ENCODE measurements at regions not wholly inside any gene's neighbourhood (a gene's known extent, or its start where the extent isn't known, plus 50 kb on each side); places are given as distances from the start of the nearest gene placed in this dataset.

DNA sequence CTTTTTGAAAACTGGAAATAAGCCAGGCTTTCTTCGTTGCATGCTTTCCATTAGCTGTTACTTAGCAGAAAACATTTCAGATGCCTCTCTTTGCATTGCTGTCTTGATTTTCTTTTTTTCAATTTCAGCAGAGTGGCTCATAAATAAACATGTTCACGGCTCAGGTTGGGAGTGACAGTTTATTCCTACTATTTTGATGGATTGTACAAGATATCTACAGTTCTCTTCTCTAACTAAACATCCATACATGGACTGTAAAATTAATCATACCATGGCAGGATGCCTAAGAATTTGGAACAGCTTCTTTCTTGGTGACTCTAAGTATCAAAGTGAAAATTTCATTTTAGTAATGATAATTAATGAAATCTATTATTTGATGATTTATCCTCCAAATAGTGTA, 130.5 kb upstream of the EPHA7 start:
- Histone ChIP-seq H3K4me2 (no peak overlapping the region), H3K79me2 (ENCODE audit: insufficient read depth) (no peaks in the 10 kb centered on the region), H3K4me3 (ENCODE audit: low read depth in 2 of 2, low read length in 1 of 2) (no peak overlapping the region), H3F3A (replicated peaks; ENCODE audit: insufficient read depth) (no peaks in the 10 kb centered on the region), H3K9me2 (no peaks in the 10 kb centered on the region), H3K9ac (no peak overlapping the region), H3K27ac (ENCODE audit: low read depth in 2 of 2, low read length in 1 of 2) (no peak overlapping the region), H3K36me3 (replicated peaks in 1 of 2; ENCODE audit: control insufficient read depth in 1 of 2, insufficient read depth in 2 of 2, low read length in 1 of 2) (no peaks in the 10 kb centered on the region), H3K4me1 (ENCODE audit: control insufficient read depth in 1 of 2, insufficient read depth in 2 of 2, low read depth in 1 of 2, low read length in 1 of 2) (no peaks in the 10 kb centered on the region), H2AFZ (ENCODE audit: low read depth) (no peak overlapping the region), H4K20me1 (ENCODE audit: insufficient read depth) (no peaks in the 10 kb centered on the region), H3K9me3 (no peaks in the 10 kb centered on the region), H3K27me3 (ENCODE audit: insufficient read depth) (no peaks in the 10 kb centered on the region)
- TF ChIP-seq, protein P1, sequence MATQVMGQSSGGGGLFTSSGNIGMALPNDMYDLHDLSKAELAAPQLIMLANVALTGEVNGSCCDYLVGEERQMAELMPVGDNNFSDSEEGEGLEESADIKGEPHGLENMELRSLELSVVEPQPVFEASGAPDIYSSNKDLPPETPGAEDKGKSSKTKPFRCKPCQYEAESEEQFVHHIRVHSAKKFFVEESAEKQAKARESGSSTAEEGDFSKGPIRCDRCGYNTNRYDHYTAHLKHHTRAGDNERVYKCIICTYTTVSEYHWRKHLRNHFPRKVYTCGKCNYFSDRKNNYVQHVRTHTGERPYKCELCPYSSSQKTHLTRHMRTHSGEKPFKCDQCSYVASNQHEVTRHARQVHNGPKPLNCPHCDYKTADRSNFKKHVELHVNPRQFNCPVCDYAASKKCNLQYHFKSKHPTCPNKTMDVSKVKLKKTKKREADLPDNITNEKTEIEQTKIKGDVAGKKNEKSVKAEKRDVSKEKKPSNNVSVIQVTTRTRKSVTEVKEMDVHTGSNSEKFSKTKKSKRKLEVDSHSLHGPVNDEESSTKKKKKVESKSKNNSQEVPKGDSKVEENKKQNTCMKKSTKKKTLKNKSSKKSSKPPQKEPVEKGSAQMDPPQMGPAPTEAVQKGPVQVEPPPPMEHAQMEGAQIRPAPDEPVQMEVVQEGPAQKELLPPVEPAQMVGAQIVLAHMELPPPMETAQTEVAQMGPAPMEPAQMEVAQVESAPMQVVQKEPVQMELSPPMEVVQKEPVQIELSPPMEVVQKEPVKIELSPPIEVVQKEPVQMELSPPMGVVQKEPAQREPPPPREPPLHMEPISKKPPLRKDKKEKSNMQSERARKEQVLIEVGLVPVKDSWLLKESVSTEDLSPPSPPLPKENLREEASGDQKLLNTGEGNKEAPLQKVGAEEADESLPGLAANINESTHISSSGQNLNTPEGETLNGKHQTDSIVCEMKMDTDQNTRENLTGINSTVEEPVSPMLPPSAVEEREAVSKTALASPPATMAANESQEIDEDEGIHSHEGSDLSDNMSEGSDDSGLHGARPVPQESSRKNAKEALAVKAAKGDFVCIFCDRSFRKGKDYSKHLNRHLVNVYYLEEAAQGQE (IDR thresholded peaks at IDR 0.05; ENCODE audit: low read depth, low read length), result no peak
- no peak for TF ChIP-seq CHD2 (IDR thresholded peaks at IDR 0.05; ENCODE audit: low read length, partially characterized antibody)
- no peak for TF ChIP-seq MXI1 (IDR thresholded peaks at IDR 0.05; ENCODE audit: low read depth, low read length)
- no peak for TF ChIP-seq FOSL2 (IDR thresholded peaks at IDR 0.05; ENCODE audit: borderline replicate concordance, low read depth)
- WGBS (ENCODE audit: low lambda C conversion rate), result 11% methylated on average over 2 of the region's 2 CpGs
- ChIA-PET POLR2A (no interaction called here), CTCF (no interaction called here)
- DNase-seq, result no peak

DNA sequence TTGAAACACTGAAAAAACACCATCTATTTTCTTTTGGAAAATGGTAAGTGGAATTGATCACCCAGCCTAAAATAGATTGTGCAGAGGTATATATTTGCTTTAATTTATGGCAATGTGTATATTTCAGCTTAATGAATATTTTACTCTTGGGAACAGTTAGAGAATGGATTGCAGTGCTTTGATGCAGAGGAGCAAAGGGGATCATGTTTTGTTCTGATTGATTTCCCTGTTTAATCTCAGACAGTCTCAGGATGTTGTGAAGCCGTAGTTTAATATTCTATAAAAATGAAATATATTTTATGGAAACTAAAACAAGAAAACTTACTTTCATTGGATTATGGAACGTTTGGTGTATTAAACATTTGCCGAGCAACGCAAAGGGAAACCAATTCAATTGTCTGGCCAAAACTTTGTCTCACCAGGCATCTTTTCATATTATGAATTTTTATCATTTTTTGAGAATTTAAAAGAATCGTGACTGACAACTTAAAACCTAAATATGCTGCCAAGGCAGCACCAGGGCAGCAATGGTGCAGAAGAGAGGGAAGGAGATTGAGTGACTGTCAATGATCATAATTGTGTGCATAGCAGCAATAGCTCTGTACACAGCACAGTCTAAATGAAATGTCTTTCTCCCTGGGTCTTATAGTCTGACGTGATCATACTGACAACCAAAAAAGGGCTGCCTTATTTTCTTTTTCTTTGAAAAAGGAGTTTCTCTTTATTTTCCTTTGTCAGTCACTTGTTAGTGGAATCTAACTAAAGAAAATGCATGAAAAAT, 105.5 kb upstream of the EPHA7 start:
- H3K4me1 ChIP-seq (ENCODE audit: control insufficient read depth in 1 of 2, insufficient read depth in 2 of 2, low read depth in 1 of 2, low read length in 1 of 2), result no peaks in the 10 kb centered on the region
- ChIA-PET POLR2A (no interaction called here), CTCF (no interaction called here)
- H3K36me3 ChIP-seq (replicated peaks in 1 of 2; ENCODE audit: control insufficient read depth in 1 of 2, insufficient read depth in 2 of 2, low read length in 1 of 2), result no peaks in the 10 kb centered on the region
- H3F3A ChIP-seq (replicated peaks; ENCODE audit: insufficient read depth), result no peaks in the 10 kb centered on the region
- H2AFZ ChIP-seq (ENCODE audit: low read depth), result no peak overlapping the region
- H3K9me3 ChIP-seq, result no peaks in the 10 kb centered on the region; the same call in 1 of the 2 replicates
- WGBS (ENCODE audit: low lambda C conversion rate), result 35% methylated on average over 6 of the region's 6 CpGs
- no peaks in the 10 kb centered on the region for H3K79me2 ChIP-seq (ENCODE audit: insufficient read depth)
- no peak for TF ChIP-seq EZH2phosphoT487 (IDR thresholded peaks at IDR 0.05; ENCODE audit: borderline replicate concordance, low read depth)
- TF ChIP-seq JUND (IDR thresholded peaks at IDR 0.05), result no peak
- TF ChIP-seq RAD21 (IDR thresholded peaks at IDR 0.05; ENCODE audit: low read length), result no peak
- no peak for TF ChIP-seq MXI1 (IDR thresholded peaks at IDR 0.05; ENCODE audit: low read depth, low read length)
- TF ChIP-seq EP300 (IDR thresholded peaks at IDR 0.05; ENCODE audit: borderline replicate concordance in 1 of 2, low read depth in 1 of 2, low read length in 1 of 2), result no peak
- no peak for TF ChIP-seq NFIC (IDR thresholded peaks at IDR 0.05; ENCODE audit: borderline replicate concordance)
- TF ChIP-seq FOSL2 (IDR thresholded peaks at IDR 0.05; ENCODE audit: borderline replicate concordance, low read depth), result no peak
- TF ChIP-seq ELF1 (IDR thresholded peaks at IDR 0.05), result no peak
- TF ChIP-seq SIN3A (IDR thresholded peaks at IDR 0.05; ENCODE audit: borderline replicate concordance, low read depth, low read length), result no peak
- TF ChIP-seq, protein P2, sequence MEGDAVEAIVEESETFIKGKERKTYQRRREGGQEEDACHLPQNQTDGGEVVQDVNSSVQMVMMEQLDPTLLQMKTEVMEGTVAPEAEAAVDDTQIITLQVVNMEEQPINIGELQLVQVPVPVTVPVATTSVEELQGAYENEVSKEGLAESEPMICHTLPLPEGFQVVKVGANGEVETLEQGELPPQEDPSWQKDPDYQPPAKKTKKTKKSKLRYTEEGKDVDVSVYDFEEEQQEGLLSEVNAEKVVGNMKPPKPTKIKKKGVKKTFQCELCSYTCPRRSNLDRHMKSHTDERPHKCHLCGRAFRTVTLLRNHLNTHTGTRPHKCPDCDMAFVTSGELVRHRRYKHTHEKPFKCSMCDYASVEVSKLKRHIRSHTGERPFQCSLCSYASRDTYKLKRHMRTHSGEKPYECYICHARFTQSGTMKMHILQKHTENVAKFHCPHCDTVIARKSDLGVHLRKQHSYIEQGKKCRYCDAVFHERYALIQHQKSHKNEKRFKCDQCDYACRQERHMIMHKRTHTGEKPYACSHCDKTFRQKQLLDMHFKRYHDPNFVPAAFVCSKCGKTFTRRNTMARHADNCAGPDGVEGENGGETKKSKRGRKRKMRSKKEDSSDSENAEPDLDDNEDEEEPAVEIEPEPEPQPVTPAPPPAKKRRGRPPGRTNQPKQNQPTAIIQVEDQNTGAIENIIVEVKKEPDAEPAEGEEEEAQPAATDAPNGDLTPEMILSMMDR (IDR thresholded peaks at IDR 0.05), result no peak
- no peak for TF ChIP-seq TAF1 (IDR thresholded peaks at IDR 0.05; ENCODE audit: borderline replicate concordance, low read depth, low read length)
- no peak for TF ChIP-seq GABPA (IDR thresholded peaks at IDR 0.05; ENCODE audit: low read depth)
- TF ChIP-seq YY1 (IDR thresholded peaks at IDR 0.05; ENCODE audit: low read depth), result no peak
- TF ChIP-seq TCF12 (IDR thresholded peaks at IDR 0.05), result no peak
- TF ChIP-seq CHD2 (IDR thresholded peaks at IDR 0.05; ENCODE audit: low read length, partially characterized antibody), result no peak
- TF ChIP-seq, protein P3, sequence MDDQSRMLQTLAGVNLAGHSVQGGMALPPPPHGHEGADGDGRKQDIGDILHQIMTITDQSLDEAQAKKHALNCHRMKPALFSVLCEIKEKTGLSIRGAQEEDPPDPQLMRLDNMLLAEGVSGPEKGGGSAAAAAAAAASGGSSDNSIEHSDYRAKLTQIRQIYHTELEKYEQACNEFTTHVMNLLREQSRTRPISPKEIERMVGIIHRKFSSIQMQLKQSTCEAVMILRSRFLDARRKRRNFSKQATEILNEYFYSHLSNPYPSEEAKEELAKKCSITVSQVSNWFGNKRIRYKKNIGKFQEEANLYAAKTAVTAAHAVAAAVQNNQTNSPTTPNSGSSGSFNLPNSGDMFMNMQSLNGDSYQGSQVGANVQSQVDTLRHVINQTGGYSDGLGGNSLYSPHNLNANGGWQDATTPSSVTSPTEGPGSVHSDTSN (IDR thresholded peaks at IDR 0.05), result no peak
- no peak for TF ChIP-seq MEF2A (IDR thresholded peaks at IDR 0.05; ENCODE audit: borderline replicate concordance, low read depth)
- TF ChIP-seq POLR2AphosphoS5 (IDR thresholded peaks at IDR 0.05; ENCODE audit: low read depth, low read length), result no peak
- no peaks in the 10 kb centered on the region for H3K9me2 ChIP-seq
- no peak overlapping the region for H3K4me2 ChIP-seq
- H3K27me3 ChIP-seq (ENCODE audit: insufficient read depth), result no peaks in the 10 kb centered on the region
- no peak overlapping the region for H3K27ac ChIP-seq (ENCODE audit: low read depth in 2 of 2, low read length in 1 of 2)
- H3K9ac ChIP-seq, result no peak overlapping the region
- no peaks in the 10 kb centered on the region for H4K20me1 ChIP-seq (ENCODE audit: insufficient read depth)
- DNase-seq, result no peak
- H3K4me3 ChIP-seq (ENCODE audit: low read depth in 2 of 2, low read length in 1 of 2), result no peak overlapping the region

Measured in SK-N-SH (cell line).